OCI-LY3 (cell line): ENCODE measurements at regions not wholly inside any gene's neighbourhood (a gene's known extent, or its start where the extent isn't known, plus 50 kb on each side); places are given as distances from the start of the nearest gene placed in this dataset.

ENCODE experiments used
- H2AFZ ChIP-seq: fragments of 200-600, 300-600 bp; shearing (Covaris generic); 2 replicates; pipeline ENCODE4 v1.6.0; 2014; ENCODE audit warnings: antibody characterized with exemption, low read depth, low read length
- H3K27ac ChIP-seq: fragments of 200-600, 300-600 bp; sonication (generic); 2 replicates; pipeline ENCODE4 v1.5.1; 2014; ENCODE audit warnings: mild to moderate bottlenecking, low read length, moderate library complexity, mixed read lengths
- H3K27me3 ChIP-seq: fragments of 200-600, 300-600 bp; sonication (generic); 2 replicates; pipeline ENCODE4 v1.6.1; 2014; ENCODE audit warnings: low read depth, low read length, mixed read lengths
- H3K36me3 ChIP-seq: fragments of 200-600, 300-600 bp; sonication (generic); replicated peaks from 2 replicates; pipeline ENCODE3; 2014; ENCODE audit warnings: low read depth, low read length, mixed read lengths
- H3K4me1 ChIP-seq: fragments of 300-600, 200-600 bp; sonication (generic); 2 replicates; pipeline ENCODE4 v1.6.1; 2014; ENCODE audit warnings: low read length, mixed read lengths
- H3K4me2 ChIP-seq: fragments of 200-600, 300-600 bp; sonication (generic); 2 replicates; pipeline ENCODE4 v1.6.1; 2014; ENCODE audit warnings: low read length, mixed read lengths
- H3K4me3 ChIP-seq: fragments of 300-600, 200-600 bp; sonication (generic); 2 replicates; pipeline ENCODE4 v1.5.1; 2014; ENCODE audit warnings: antibody characterized with exemption, mild to moderate bottlenecking, low read length, moderate library complexity
- H3K79me2 ChIP-seq: fragments of 300-600, 200-600 bp; shearing (Covaris generic); 2 replicates; pipeline ENCODE4 v1.6.1; 2014; ENCODE audit warnings: mild to moderate bottlenecking, low read length, mixed read lengths
- H3K9ac ChIP-seq: fragments of 300-600, 200-600 bp; shearing (Covaris generic); 2 replicates; pipeline ENCODE4 v1.6.0; 2014; ENCODE audit warnings: mild to moderate bottlenecking, low read length, moderate library complexity
- H3K9me3 ChIP-seq: fragments of 200-600, 300-600 bp; shearing (Covaris generic); 2 replicates; pipeline ENCODE4 v1.6.1; 2014; ENCODE audit warnings: low read length, mixed read lengths; ENCODE audit not compliant: insufficient read depth
- H4K20me1 ChIP-seq: fragments of 200-600, 300-600 bp; sonication (generic); 2 replicates; pipeline ENCODE4 v1.6.1; 2016; ENCODE audit warnings: low read length, mixed read lengths; ENCODE audit not compliant: insufficient read depth
- EZH2phosphoT487 ChIP-seq: fragments of 200-600 bp; shearing (Covaris generic); IDR thresholded peaks from 2 replicates; pipeline ENCODE4 v1.6.1; 2018; ENCODE audit warnings: antibody characterized with exemption, mixed run types, low read depth
- TF ChIP-seq, protein P1 (sequence below): fragments of 200-600, 300-600 bp; sonication (generic); IDR thresholded peaks from 2 replicates; pipeline ENCODE4 v1.5.1; 2014; ENCODE audit warnings: antibody characterized with exemption, low read length, low read depth

DNA sequence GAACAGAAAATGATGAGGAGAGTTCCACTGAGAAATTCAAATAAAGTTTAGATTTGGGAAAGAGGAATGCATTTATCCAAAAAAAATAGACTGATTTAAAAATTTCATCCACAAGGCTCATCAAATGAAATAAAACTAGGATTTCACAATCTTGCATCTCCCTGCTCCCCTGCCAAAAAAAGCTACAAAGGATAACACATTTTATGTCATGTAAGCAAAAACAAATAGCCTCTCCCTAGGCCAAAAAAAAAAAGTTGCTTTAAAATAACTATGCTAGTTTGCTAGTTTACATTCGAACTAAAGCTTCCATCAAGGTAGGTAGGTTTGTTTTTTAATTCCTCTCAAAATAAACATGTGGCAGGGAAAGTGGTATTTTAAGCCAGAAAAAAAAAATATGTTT lies 465.5 kb upstream of the ID2 start:
- no peaks in the 10 kb centered on the region for H3K27me3 ChIP-seq
- no peaks in the 10 kb centered on the region for H4K20me1 ChIP-seq
- no peaks in the 10 kb centered on the region for H3K36me3 ChIP-seq
- H3K9ac ChIP-seq, result no peak overlapping the region
- no peaks in the 10 kb centered on the region for H3K9me3 ChIP-seq
- no peaks in the 10 kb centered on the region for H3K79me2 ChIP-seq
- no peak for TF ChIP-seq EZH2phosphoT487
- TF ChIP-seq, protein P1, sequence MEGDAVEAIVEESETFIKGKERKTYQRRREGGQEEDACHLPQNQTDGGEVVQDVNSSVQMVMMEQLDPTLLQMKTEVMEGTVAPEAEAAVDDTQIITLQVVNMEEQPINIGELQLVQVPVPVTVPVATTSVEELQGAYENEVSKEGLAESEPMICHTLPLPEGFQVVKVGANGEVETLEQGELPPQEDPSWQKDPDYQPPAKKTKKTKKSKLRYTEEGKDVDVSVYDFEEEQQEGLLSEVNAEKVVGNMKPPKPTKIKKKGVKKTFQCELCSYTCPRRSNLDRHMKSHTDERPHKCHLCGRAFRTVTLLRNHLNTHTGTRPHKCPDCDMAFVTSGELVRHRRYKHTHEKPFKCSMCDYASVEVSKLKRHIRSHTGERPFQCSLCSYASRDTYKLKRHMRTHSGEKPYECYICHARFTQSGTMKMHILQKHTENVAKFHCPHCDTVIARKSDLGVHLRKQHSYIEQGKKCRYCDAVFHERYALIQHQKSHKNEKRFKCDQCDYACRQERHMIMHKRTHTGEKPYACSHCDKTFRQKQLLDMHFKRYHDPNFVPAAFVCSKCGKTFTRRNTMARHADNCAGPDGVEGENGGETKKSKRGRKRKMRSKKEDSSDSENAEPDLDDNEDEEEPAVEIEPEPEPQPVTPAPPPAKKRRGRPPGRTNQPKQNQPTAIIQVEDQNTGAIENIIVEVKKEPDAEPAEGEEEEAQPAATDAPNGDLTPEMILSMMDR, result no peak
- no peak overlapping the region for H3K4me3 ChIP-seq
- H3K27ac ChIP-seq, result no peak overlapping the region
- H3K4me1 ChIP-seq, result peaks cover 4% of the 10 kb centered on the region; the same call in 1 of the 2 replicates
- H2AFZ ChIP-seq, result no peak overlapping the region
- H3K4me2 ChIP-seq, result no peak overlapping the region

DNA sequence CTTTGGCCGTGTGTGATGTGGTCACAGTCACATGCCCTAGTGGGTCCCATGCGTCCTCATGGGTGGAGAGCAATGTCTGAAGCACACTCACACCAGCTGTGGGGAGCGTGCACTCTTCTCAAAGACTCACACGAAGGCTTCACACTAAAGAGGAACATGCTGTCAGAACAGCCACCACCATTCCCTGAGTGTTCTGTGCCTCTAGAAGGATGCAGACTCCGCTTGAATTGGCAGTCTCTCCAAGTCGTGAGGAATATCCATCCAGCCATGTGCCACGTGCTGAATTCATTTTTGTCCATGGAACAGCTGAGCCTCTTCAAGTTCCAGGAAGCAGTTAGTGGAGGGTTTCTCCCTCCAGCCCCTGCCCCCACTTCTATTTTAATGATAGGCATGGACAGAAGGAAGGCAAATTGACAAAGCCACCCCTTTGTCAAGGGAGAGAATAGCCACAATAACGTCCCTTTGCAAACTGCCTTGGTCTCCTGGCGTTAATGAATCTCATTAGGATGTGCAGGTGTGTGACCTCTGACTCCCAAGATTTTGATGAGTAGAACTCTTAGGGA lies 464.3 kb upstream of the ID2 start:
- H3K27me3 ChIP-seq, result no peaks in the 10 kb centered on the region
- H3K27ac ChIP-seq, result no peak overlapping the region
- H4K20me1 ChIP-seq, result no peaks in the 10 kb centered on the region
- no peak overlapping the region for H3K4me3 ChIP-seq
- no peaks in the 10 kb centered on the region for H3K9me3 ChIP-seq
- no peak overlapping the region for H3K4me2 ChIP-seq
- TF ChIP-seq, protein P1, result no peak
- no peak for TF ChIP-seq EZH2phosphoT487
- H2AFZ ChIP-seq, result no peak overlapping the region
- no peaks in the 10 kb centered on the region for H3K36me3 ChIP-seq
- H3K9ac ChIP-seq, result no peak overlapping the region
- no peaks in the 10 kb centered on the region for H3K79me2 ChIP-seq
- peaks cover 4% of the 10 kb centered on the region; the same call in 1 of the 2 replicates for H3K4me1 ChIP-seq

DNA sequence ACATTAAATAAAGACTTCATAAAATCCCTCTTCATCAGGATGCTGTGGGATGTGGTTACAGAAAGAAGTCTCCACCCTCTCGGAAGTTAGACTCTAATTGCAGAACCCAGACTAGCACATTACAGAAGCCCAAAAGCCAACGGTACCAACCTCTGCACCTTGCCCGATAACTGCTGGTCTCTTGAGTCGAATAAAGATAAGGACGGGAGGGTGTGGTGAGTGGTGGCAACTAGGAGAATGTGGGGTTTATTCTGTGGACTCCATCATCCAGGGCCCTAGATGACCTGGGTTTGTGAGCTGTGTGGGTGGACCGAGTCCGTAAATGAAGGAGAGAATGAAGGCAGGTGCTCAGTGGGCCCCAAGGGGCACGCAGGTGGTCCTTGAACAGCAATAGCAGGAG lies 462.8 kb upstream of the ID2 start:
- peaks cover 4% of the 10 kb centered on the region; the same call in 1 of the 2 replicates for H3K4me1 ChIP-seq
- no peak overlapping the region for H3K4me3 ChIP-seq
- H3K36me3 ChIP-seq, result no peaks in the 10 kb centered on the region
- H2AFZ ChIP-seq, result no peak overlapping the region
- TF ChIP-seq, protein P1, result no peak
- TF ChIP-seq EZH2phosphoT487, result no peak
- no peak overlapping the region for H3K27ac ChIP-seq
- H3K9ac ChIP-seq, result no peak overlapping the region
- H3K9me3 ChIP-seq, result no peaks in the 10 kb centered on the region
- H3K4me2 ChIP-seq, result no peak overlapping the region
- H3K79me2 ChIP-seq, result no peaks in the 10 kb centered on the region
- H4K20me1 ChIP-seq, result no peaks in the 10 kb centered on the region
- H3K27me3 ChIP-seq, result no peaks in the 10 kb centered on the region

DNA sequence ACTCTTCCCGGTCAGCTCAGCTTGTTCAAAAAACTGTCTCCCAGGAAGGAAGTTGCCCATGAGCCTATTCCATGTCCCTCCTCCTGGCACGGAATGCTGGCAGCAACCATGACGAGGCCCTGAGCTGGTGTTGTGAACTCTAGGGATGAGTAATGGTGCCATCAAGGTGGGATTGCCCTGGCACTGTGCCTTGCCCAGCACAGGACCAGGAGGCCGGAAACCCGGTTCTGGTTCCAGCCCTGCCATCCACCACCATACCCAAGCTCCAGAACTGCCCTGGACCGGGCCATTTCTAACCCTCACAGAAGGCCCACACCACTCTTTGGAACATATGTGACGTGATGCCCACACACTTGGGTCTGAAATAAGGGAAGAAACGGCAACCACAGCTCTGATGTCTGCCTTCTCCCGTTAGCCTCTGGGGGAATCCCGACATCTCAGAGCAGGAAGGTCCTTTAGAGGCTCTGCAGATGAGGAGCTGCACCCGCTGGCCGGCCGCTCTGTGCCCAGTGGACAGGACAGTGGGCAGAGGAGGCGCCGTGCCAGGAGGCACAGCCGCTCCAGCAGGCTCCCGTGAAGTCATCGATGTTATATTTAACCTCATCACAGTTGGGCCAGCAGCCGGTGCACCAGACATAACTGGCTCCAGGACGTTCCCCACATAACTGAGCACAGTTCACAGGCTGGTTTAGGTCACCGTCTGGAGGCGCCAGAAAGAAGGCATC lies 462.1 kb upstream of the ID2 start:
- Histone ChIP-seq H3K36me3 (no peaks in the 10 kb centered on the region), H3K9me3 (no peaks in the 10 kb centered on the region), H2AFZ (no peak overlapping the region), H3K27ac (no peak overlapping the region), H3K79me2 (no peaks in the 10 kb centered on the region), H3K9ac (no peak overlapping the region), H3K27me3 (no peaks in the 10 kb centered on the region), H3K4me1 (peaks cover 4% of the 10 kb centered on the region; the same call in 1 of the 2 replicates), H3K4me2 (no peak overlapping the region), H3K4me3 (no peak overlapping the region), H4K20me1 (no peaks in the 10 kb centered on the region)
- TF ChIP-seq EZH2phosphoT487, result no peak
